Fibroblast of lung (primary cell): ENCODE measurements at regions not wholly inside any gene's neighbourhood (a gene's known extent, or its start where the extent isn't known, plus 50 kb on each side); places are given as distances from the start of the nearest gene placed in this dataset.

Experiments
- CTCF ChIP-seq, 2 donors: IDR thresholded peaks in 1 of 2; conservative IDR thresholded peaks in 1 of 2; 1 replicate in 1 of 2; 2 replicates in 1 of 2; pipeline ENCODE4 v1.5.1; 2011 to 2012; ENCODE audit warnings: low read length in 2 of 2, control low read depth in 1 of 2, inconsistent platforms in 1 of 2, low read depth in 1 of 2, mild to moderate bottlenecking in 1 of 2
- EZH2 ChIP-seq: IDR thresholded peaks from 2 replicates; pipeline ENCODE4 v1.5.1; 2012; ENCODE audit warnings: low read length, control low read depth, mild to moderate bottlenecking; ENCODE audit errors: missing control alignments

DNA sequence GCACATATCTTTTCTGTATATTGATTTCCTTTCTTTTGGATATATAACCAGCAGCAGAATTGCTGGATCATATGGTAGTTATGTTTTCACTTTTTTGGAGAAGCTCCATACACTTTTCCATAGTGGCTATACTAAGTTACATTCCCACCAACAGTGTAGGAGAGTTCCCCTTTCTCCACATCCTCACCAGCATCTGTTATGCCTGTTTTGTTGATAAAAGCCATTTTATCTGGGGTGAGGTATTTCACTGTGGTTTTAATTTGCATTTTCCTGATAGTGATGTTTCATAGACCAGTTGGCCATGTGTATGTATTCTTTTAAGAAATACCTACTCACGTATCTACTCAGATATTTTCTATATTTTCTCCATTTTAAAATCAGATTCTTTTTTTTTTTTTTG, 419.3 kb upstream of the FAT3 start:
- TF ChIP-seq CTCF (conservative IDR thresholded peaks at IDR 0.05 in 1 of 2, IDR thresholded peaks at IDR 0.05 in 1 of 2; ENCODE audit: low read depth in 1 of 2, low read length in 2 of 2) (no peak), EZH2 (no peak)
